Mesendoderm (in vitro differentiated cells): ENCODE measurements at regions not wholly inside any gene's neighbourhood (a gene's known extent, or its start where the extent isn't known, plus 50 kb on each side); places are given as distances from the start of the nearest gene placed in this dataset.

Experiments used
- DNase-seq: peaks from one replicate; pipeline ENCODE4 v3.0.0; 2013
- H2AK5ac ChIP-seq: 2 replicates; pipeline ENCODE4 v1.6.1; 2013; ENCODE audit warnings: low read length, inconsistent platforms
- H2BK120ac ChIP-seq: 2 replicates; pipeline ENCODE4 v1.6.1; 2013; ENCODE audit warnings: low read depth, mild to moderate bottlenecking, low read length, moderate library complexity, mixed read lengths
- H2BK15ac ChIP-seq: replicated peaks from 2 replicates; pipeline ENCODE4 v1.6.1; 2013; ENCODE audit warnings: low read depth, mild to moderate bottlenecking, moderate library complexity
- H2BK5ac ChIP-seq: 2 replicates; pipeline ENCODE4 v1.6.1; 2013; ENCODE audit warnings: low read length, inconsistent platforms
- H3K18ac ChIP-seq: 2 replicates; pipeline ENCODE4 v1.6.1; 2013; ENCODE audit warnings: mild to moderate bottlenecking, low read length, mixed read lengths
- H3K23ac ChIP-seq: one replicate; pipeline ENCODE4 v1.6.1; 2013; ENCODE audit warnings: low read length
- H3K27ac ChIP-seq: 2 replicates; pipeline ENCODE4 v1.5.1; 2013; ENCODE audit warnings: low read depth, mild to moderate bottlenecking, inconsistent platforms, low read length, moderate library complexity
- H3K27me3 ChIP-seq: 2 replicates; pipeline ENCODE4 v1.6.1; 2013; ENCODE audit warnings: low read length, control low read depth, mild to moderate bottlenecking, inconsistent platforms; ENCODE audit not compliant: insufficient read depth, poor library complexity
- H3K36me3 ChIP-seq: 2 replicates; pipeline ENCODE4 v1.6.1; 2013; ENCODE audit warnings: low read length, inconsistent platforms; ENCODE audit not compliant: control insufficient read depth, insufficient read depth
- H3K4ac ChIP-seq: one replicate; pipeline ENCODE4 v1.6.1; 2013; ENCODE audit warnings: low read depth, mild to moderate bottlenecking, low read length, moderate library complexity
- H3K4me1 ChIP-seq: 2 replicates; pipeline ENCODE4 v1.6.1; 2013; ENCODE audit warnings: low read depth, low read length, inconsistent platforms; ENCODE audit not compliant: control insufficient read depth
- H3K4me2 ChIP-seq: 2 replicates; pipeline ENCODE4 v1.6.1; 2013; ENCODE audit warnings: low read length
- H3K4me3 ChIP-seq: 2 replicates; pipeline ENCODE4 v1.5.1; 2013; ENCODE audit warnings: mild to moderate bottlenecking, low read length
- H3K56ac ChIP-seq: one replicate; pipeline ENCODE4 v1.6.1; 2013; ENCODE audit warnings: low read length
- H3K79me1 ChIP-seq: 2 replicates; pipeline ENCODE4 v1.6.1; 2013; ENCODE audit warnings: low read length, inconsistent platforms
- H3K79me2 ChIP-seq: 2 replicates; pipeline ENCODE4 v1.6.1; 2013; ENCODE audit warnings: mild to moderate bottlenecking, low read length; ENCODE audit not compliant: control insufficient read depth, insufficient read depth
- H3K9ac ChIP-seq: 2 replicates; pipeline ENCODE4 v1.6.1; 2013; ENCODE audit warnings: low read length, inconsistent platforms
- H4K5ac ChIP-seq: one replicate; pipeline ENCODE4 v1.6.1; 2013; ENCODE audit warnings: low read length
- H4K8ac ChIP-seq: one replicate; pipeline ENCODE4 v1.6.1; 2013; ENCODE audit warnings: low read depth, mild to moderate bottlenecking, control low read depth, low read length, moderate library complexity
- WGBS: extraction: QIAGEN DNeasy Blood & Tissue Kit; methylation state at CpG from one replicate; pipeline ENCODE4 v1.1.7; 2013; ENCODE audit warnings: low lambda C conversion rate, missing lambda C conversion rate; ENCODE audit not compliant: insufficient coverage; ENCODE audit errors: extremely low coverage; 5-methylcytosine and 5-hydroxymethylcytosine counted together

DNA sequence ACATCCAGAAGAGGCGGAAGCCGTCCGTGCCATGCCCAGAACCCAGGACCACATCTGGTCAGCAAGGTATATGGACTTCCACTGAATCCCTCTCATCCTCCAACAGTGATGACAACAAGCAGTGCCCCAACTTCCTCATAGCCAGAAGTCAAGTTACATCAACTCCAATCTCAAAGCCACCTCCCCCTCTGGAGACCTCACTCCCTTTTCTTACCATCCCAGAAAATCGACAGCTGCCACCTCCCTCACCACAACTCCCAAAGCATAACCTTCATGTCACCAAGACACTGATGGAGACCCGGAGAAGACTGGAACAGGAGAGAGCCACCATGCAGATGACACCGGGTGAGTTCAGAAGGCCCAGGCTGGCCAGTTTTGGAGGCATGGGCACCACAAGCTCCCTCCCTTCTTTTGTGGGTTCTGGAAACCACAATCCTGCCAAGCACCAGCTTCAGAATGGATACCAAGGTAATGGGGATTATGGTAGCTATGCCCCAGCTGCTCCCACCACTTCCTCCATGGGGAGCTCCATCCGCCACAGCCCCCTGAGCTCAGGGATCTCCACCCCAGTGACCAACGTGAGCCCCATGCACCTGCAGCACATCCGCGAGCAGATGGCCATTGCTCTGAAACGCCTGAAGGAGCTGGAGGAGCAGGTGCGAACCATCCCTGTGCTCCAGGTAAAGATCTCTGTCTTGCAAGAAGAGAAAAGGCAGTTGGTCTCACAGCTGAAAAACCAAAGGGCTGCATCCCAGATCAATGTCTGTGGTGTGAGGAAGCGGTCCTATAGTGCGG, 130.3 kb upstream of the DMRT1 start:
- Histone ChIP-seq H3K27me3 (no peaks in the 10 kb centered on the region), H4K8ac (no peak overlapping the region), H3K27ac (no peak overlapping the region), H3K23ac (no peak overlapping the region), H3K4me1 (peaks cover 10% of the 10 kb centered on the region), H2AK5ac (no peak overlapping the region), H3K9ac (no peak overlapping the region), H3K4me2 (no peak overlapping the region), H2BK15ac (no peak overlapping the region), H3K4ac (no peak overlapping the region), H3K36me3 (peaks cover 3% of the 10 kb centered on the region), H2BK120ac (no peak overlapping the region), H4K5ac (no peak overlapping the region), H3K79me1 (peaks cover 2% of the 10 kb centered on the region), H3K56ac (no peak overlapping the region), H3K18ac (no peak overlapping the region), H3K4me3 (no peak overlapping the region), H2BK5ac (no peak overlapping the region), H3K79me2 (no peaks in the 10 kb centered on the region)
- no CpG with 5 or more reads among the region's 14 CpGs for WGBS
- DNase-seq, result no peak

DNA sequence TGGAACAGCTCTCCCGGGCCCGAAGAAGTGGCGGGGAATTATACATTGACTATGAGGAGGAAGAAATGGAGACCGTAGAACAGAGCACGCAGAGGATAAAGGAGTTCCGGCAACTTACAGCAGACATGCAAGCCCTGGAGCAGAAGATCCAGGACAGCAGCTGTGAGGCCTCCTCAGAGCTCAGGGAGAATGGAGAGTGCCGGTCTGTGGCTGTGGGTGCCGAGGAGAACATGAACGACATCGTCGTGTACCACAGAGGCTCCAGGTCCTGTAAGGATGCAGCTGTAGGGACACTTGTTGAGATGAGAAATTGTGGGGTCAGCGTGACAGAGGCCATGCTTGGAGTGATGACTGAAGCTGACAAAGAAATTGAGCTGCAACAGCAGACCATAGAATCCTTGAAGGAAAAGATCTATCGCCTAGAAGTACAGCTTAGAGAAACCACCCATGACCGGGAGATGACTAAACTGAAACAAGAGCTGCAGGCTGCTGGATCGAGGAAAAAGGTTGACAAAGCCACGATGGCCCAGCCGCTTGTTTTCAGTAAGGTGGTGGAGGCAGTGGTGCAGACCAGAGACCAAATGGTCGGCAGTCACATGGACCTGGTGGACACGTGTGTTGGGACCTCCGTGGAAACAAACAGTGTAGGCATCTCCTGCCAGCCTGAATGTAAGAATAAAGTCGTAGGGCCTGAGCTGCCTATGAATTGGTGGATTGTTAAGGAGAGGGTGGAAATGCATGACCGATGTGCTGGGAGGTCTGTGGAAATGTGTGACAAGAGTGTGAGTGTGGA, 129.5 kb upstream of the DMRT1 start:
- H3K79me2 ChIP-seq, result no peaks in the 10 kb centered on the region
- no peak overlapping the region for H2BK120ac ChIP-seq
- H3K56ac ChIP-seq, result no peak overlapping the region
- no peak for DNase-seq
- H3K9ac ChIP-seq, result no peak overlapping the region
- H2BK5ac ChIP-seq, result no peak overlapping the region
- no peak overlapping the region for H2BK15ac ChIP-seq
- no peak overlapping the region for H4K8ac ChIP-seq
- H3K4me1 ChIP-seq, result peaks cover 10% of the 10 kb centered on the region
- H3K23ac ChIP-seq, result no peak overlapping the region
- H3K36me3 ChIP-seq, result peaks cover 3% of the 10 kb centered on the region
- H2AK5ac ChIP-seq, result no peak overlapping the region
- no peak overlapping the region for H3K4ac ChIP-seq
- no peak overlapping the region for H3K18ac ChIP-seq
- peaks cover 2% of the 10 kb centered on the region for H3K79me1 ChIP-seq
- H3K4me2 ChIP-seq, result no peak overlapping the region
- no CpG with 5 or more reads among the region's 22 CpGs for WGBS
- H3K27me3 ChIP-seq, result no peaks in the 10 kb centered on the region
- H3K27ac ChIP-seq, result no peak overlapping the region
- no peak overlapping the region for H3K4me3 ChIP-seq
- H4K5ac ChIP-seq, result no peak overlapping the region

DNA sequence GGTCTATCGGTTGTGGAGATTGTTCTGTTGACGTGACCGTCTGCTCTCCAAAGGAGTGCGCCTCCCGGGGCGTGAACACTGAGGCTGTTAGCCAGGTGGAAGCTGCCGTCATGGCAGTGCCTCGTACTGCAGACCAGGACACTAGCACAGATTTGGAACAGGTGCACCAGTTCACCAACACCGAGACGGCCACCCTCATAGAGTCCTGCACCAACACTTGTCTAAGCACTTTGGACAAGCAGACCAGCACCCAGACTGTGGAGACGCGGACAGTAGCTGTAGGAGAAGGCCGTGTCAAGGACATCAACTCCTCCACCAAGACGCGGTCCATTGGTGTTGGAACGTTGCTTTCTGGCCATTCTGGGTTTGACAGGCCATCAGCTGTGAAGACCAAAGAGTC, 128.9 kb upstream of the DMRT1 start:
- no peaks in the 10 kb centered on the region for H3K27me3 ChIP-seq
- no peak overlapping the region for H2BK15ac ChIP-seq
- peaks cover 2% of the 10 kb centered on the region for H3K79me1 ChIP-seq
- no peak overlapping the region for H2BK5ac ChIP-seq
- no peak for DNase-seq
- no peak overlapping the region for H3K18ac ChIP-seq
- no peak overlapping the region for H3K23ac ChIP-seq
- H2AK5ac ChIP-seq, result no peak overlapping the region
- peaks cover 3% of the 10 kb centered on the region for H3K36me3 ChIP-seq
- no peak overlapping the region for H4K8ac ChIP-seq
- no peak overlapping the region for H3K27ac ChIP-seq
- no CpG with 5 or more reads among the region's 16 CpGs for WGBS
- H3K79me2 ChIP-seq, result no peaks in the 10 kb centered on the region
- H3K4me3 ChIP-seq, result no peak overlapping the region
- H3K56ac ChIP-seq, result no peak overlapping the region
- H3K9ac ChIP-seq, result no peak overlapping the region
- H3K4ac ChIP-seq, result no peak overlapping the region
- H3K4me1 ChIP-seq, result peaks cover 10% of the 10 kb centered on the region
- H4K5ac ChIP-seq, result no peak overlapping the region
- no peak overlapping the region for H3K4me2 ChIP-seq
- H2BK120ac ChIP-seq, result no peak overlapping the region

DNA sequence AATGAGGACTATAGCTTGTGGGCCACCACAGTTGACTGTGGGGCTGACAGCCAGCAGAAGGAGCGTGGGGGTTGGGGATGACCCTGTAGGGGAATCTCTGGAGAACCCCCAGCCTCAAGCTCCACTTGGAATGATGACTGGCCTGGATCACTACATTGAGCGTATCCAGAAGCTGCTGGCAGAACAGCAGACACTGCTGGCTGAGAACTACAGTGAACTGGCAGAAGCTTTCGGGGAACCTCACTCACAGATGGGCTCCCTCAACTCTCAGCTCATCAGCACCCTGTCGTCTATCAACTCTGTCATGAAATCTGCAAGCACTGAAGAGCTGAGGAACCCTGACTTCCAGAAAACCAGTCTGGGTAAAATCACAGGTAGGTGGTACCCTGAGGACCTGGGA, 128.4 kb upstream of the DMRT1 start:
- Histone ChIP-seq H2BK120ac (no peak overlapping the region), H3K79me2 (no peaks in the 10 kb centered on the region), H3K4me2 (no peak overlapping the region), H3K79me1 (peaks cover 2% of the 10 kb centered on the region), H3K4me1 (peaks cover 10% of the 10 kb centered on the region), H3K36me3 (peaks cover 3% of the 10 kb centered on the region), H3K9ac (no peak overlapping the region), H2BK5ac (no peak overlapping the region), H3K27me3 (no peaks in the 10 kb centered on the region), H2BK15ac (no peak overlapping the region), H4K8ac (no peak overlapping the region), H3K4me3 (no peak overlapping the region), H3K23ac (no peak overlapping the region), H3K4ac (no peak overlapping the region), H3K27ac (no peak overlapping the region), H2AK5ac (no peak overlapping the region), H4K5ac (no peak overlapping the region), H3K18ac (no peak overlapping the region), H3K56ac (no peak overlapping the region)
- DNase-seq, result no peak
- no CpG with 5 or more reads among the region's 4 CpGs for WGBS

DNA sequence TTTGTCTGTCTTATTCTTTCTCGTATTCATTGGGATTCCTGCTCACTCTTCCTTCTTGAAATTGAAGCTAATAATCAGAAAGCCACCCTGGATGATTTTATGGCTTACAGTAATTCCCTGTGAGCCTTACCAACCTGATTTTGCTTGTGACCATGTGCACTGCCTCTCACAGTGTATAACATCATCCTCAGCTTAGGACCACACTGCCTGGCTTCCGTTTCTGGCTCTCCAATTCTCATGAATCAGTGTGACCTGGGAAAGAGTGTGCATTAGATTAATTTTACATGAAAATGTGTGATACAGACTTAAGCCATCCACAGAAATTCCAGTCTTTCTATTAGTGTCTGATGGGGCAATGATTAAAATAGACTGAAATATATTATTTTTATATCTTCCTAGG, 126.8 kb upstream of the DMRT1 start:
- Histone ChIP-seq H3K27ac (no peak overlapping the region), H2BK15ac (no peak overlapping the region), H2BK5ac (no peak overlapping the region), H3K4me3 (no peak overlapping the region), H3K4me2 (no peak overlapping the region), H3K4me1 (no peaks in the 10 kb centered on the region), H2BK120ac (no peak overlapping the region), H3K27me3 (no peaks in the 10 kb centered on the region), H3K4ac (no peak overlapping the region), H2AK5ac (no peak overlapping the region), H3K18ac (no peak overlapping the region), H3K9ac (no peak overlapping the region), H3K36me3 (peaks cover 3% of the 10 kb centered on the region), H3K23ac (no peak overlapping the region), H3K79me2 (no peaks in the 10 kb centered on the region), H4K8ac (no peak overlapping the region), H4K5ac (no peak overlapping the region), H3K56ac (no peak overlapping the region), H3K79me1 (peaks cover 2% of the 10 kb centered on the region)
- WGBS, result no CpG with 5 or more reads among the region's 2 CpGs
- no peak for DNase-seq
